Islet of Langerhans (tissue), 1 donor: ENCODE measurements at regions not wholly inside any gene's neighbourhood (a gene's known extent, or its start where the extent isn't known, plus 50 kb on each side); places are given as distances from the start of the nearest gene placed in this dataset.
A peak's percentile ranks its signal among the peaks of the same experiment; 100 is the strongest.

Experiments used
- FAIRE-seq: peaks from one replicate; lab custom pipeline; 2011; peaks lifted over from hg19 to GRCh38; lab: Jason Lieb, UNC

GRCh38 chr4:123817025-123817688 lies 420.6 kb downstream of the SPRY1 start:
- no peak for FAIRE-seq

- FAIRE-seq, result no peak
Observed at GRCh38 chr4:123819362-123820035, 422.9 kb downstream of the SPRY1 start.

- FAIRE-seq, result no peak
Observed at GRCh38 chr4:123821861-123822260, 425.3 kb downstream of the SPRY1 start.

- FAIRE-seq, result peak; percentile 36
Observed at GRCh38 chr4:123822353-123822752, 425.8 kb downstream of the SPRY1 start.

GRCh38 chr4:123823244-123823643 lies 426.6 kb downstream of the SPRY1 start:
- no peak for FAIRE-seq

GRCh38 chr4:123824524-123824923 lies 427.9 kb downstream of the SPRY1 start:
- no peak for FAIRE-seq

- no peak for FAIRE-seq
Observed at GRCh38 chr4:123825596-123826291, 429.1 kb downstream of the SPRY1 start.

GRCh38 chr4:123826896-123827295 lies 430.3 kb downstream of the SPRY1 start:
- no peak for FAIRE-seq

GRCh38 chr4:123827511-123827910 lies 430.9 kb downstream of the SPRY1 start:
- no peak for FAIRE-seq

GRCh38 chr4:123830930-123831329 lies 434.3 kb downstream of the SPRY1 start:
- FAIRE-seq, result no peak

- FAIRE-seq, result no peak
Observed at GRCh38 chr4:123832173-123833026, 435.8 kb downstream of the SPRY1 start.

GRCh38 chr4:123833171-123833643 lies 436.6 kb downstream of the SPRY1 start:
- FAIRE-seq, result no peak

GRCh38 chr4:123835831-123836590 lies 439.4 kb downstream of the SPRY1 start:
- FAIRE-seq, result no peak

GRCh38 chr4:123836851-123837595 lies 440.4 kb downstream of the SPRY1 start:
- no peak for FAIRE-seq

- no peak for FAIRE-seq
Observed at GRCh38 chr4:123838474-123838873, 441.9 kb downstream of the SPRY1 start.

GRCh38 chr4:123840197-123840596 lies 443.6 kb downstream of the SPRY1 start:
- FAIRE-seq, result no peak

- no peak for FAIRE-seq
Observed at GRCh38 chr4:123841447-123842121, 445.0 kb downstream of the SPRY1 start.

- no peak for FAIRE-seq
Observed at GRCh38 chr4:123843137-123843536, 446.5 kb downstream of the SPRY1 start.

GRCh38 chr4:123844374-123844773 lies 447.8 kb downstream of the SPRY1 start:
- FAIRE-seq, result no peak

- FAIRE-seq, result no peak
Observed at GRCh38 chr4:123846092-123846491, 449.5 kb downstream of the SPRY1 start.
